Fibroblast of mammary gland (primary cell): ENCODE measurements at regions not wholly inside any gene's neighbourhood (a gene's known extent, or its start where the extent isn't known, plus 50 kb on each side); places are given as distances from the start of the nearest gene placed in this dataset.

Experiments
- DNase-seq: peaks from one replicate; pipeline ENCODE4 v3.0.0-alpha.2; 2010; ENCODE audit warnings: low read depth
- H3K4me3 ChIP-seq: 2 replicates; pipeline ENCODE4 v1.5.1; 2011; ENCODE audit warnings: low read depth, mild to moderate bottlenecking, low read length, moderate library complexity; ENCODE audit not compliant: control insufficient read depth
- CTCF ChIP-seq: conservative IDR thresholded peaks from 2 replicates; pipeline ENCODE4 v1.5.1; 2011; ENCODE audit warnings: low read depth, low read length, inconsistent platforms; ENCODE audit not compliant: control insufficient read depth, insufficient read depth

GRCh38 chr12:25744313-25744712, 191.2 kb upstream of the LMNTD1 start:
- no peak for TF ChIP-seq CTCF
- no peak overlapping the region for H3K4me3 ChIP-seq

GRCh38 chr12:25745281-25745680, 192.2 kb upstream of the LMNTD1 start:
- no peak for DNase-seq
- no peak for TF ChIP-seq CTCF
- no peak overlapping the region for H3K4me3 ChIP-seq

More at GRCh38 chr12:25744313-25744712, 191.2 kb upstream of the LMNTD1 start:
- DNase-seq: peak; percentile 39

DNA sequence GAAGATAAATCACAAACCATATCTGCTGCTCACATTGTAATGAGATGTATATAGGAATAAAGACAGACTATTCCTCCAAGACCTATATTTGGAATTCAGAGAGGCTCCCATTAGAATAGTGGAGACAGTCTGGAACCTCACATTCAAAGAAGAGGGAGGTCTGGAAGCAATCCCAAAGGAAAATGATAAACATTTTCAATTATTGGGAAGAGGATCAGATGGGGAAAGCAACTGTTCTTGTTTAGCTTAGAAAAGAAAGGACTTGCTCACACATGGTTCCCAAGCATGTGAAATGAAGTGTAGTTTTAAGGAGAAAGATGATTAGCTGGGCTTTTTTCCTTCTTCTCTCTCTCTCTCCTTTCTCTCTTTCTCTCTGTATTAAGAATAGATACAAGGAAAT, 193.0 kb upstream of the LMNTD1 start:
- DNase-seq: no peak
- no peak for TF ChIP-seq CTCF
- H3K4me3 ChIP-seq: no peak overlapping the region

GRCh38 chr12:25752710-25753309, 199.7 kb upstream of the LMNTD1 start:
- DNase-seq: no peak
- H3K4me3 ChIP-seq: no peak overlapping the region
- no peak for TF ChIP-seq CTCF

- no peak for DNase-seq
- no peak for TF ChIP-seq CTCF
- H3K4me3 ChIP-seq: no peak overlapping the region
Measured at GRCh38 chr12:25755136-25755970, 202.3 kb upstream of the LMNTD1 start.

DNA sequence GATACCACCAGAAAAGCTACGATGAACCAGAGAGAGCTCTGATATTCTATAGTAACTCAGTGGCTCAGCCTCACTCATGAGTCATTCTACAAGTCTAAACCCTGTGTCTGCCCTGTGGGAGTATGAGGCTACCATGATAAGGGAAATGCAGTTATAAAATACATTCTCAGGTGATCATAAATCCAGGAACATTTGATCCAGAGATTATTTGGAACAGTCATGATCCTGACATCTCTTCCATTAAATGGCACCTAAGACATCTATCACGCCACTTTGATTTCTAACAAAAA, 202.6 kb upstream of the RASSF8 start:
- no peak overlapping the region for H3K4me3 ChIP-seq
- no peak for TF ChIP-seq CTCF
- DNase-seq: no peak
